ENCODE measurements at regions not wholly inside any gene's neighbourhood (a gene's known extent, or its start where the extent isn't known, plus 50 kb on each side); places are given as distances from the start of the nearest gene placed in this dataset.

GRCh38 chr1:79604490-79605198 is 598.1 kb upstream of the ADGRL4 start:
- no peak for DNase-seq

DNA sequence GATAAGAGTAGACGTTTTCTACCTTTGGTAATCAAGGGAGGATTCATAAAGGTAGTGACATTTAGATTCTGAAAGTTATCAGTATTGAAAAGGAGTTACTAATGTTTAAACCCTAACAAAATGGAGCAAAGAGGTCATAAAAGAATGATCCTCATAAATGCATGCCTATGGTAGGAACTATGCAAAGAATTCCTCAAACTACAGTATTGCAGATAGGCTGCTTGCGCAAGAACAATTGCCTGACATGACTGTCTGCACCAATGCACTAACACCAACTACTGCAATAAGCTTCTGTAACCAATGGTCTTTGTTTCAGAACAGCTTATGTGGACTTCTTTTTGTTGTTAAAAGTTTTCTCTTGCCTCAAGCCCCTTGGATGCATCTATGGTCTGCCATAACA is 597.3 kb upstream of the ADGRL4 start:
- DNase-seq: no peak

- no peak for DNase-seq
Measured at GRCh38 chr1:79599257-79599656, 592.7 kb upstream of the ADGRL4 start.

GRCh38 chr1:79595931-79596330 is 589.4 kb upstream of the ADGRL4 start:
- DNase-seq: no peak

DNA sequence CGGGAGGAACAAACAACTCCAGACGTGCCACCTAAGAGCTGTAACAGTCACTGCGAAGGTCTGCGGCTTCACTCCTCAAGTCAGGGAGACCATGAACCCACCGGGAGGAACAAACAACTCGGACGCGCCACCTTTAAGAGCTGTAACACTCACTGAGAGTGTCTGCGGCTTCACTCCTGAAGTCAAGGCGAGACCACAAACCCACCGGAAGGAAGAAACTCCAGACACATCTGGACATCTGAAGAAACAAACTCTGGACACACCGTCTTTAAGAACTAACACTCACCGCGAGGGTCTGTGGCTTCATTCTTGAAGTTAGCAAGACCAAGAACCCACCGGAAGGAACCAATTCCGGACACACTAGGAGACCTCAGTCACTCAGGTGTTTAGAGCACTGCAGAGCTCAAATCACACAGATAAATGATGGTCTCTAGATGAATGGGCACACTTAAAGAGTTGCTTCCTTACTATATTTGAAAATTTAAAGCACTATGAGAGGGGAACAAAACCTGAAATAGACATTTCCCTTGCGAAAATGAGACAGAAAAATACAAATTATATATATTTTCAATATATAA is 587.7 kb upstream of the ADGRL4 start:
- no peak for DNase-seq

GRCh38 chr1:79592707-79593106 is 586.2 kb upstream of the ADGRL4 start:
- no peak for DNase-seq

DNA sequence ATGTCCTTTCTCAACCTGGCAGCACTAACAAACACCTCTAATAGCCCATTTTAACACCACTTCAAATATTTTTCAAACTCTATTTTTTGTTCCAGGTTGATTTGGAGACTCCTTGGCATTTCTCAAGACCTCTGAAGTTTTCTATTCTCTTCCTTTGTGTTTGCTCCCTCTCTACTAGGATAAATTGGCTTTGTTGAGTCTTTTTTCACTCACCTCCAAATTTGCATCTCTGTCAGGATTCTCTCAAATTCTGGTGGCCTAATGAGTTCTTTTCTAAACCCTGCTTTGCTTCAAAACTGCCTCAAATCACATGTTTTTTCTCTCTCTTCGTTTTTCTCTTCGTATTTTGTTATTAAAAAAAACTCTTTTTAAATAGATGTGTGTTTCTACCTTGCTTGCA is 582.2 kb upstream of the ADGRL4 start:
- DNase-seq: no peak

GRCh38 chr1:79587229-79587628 is 580.7 kb upstream of the ADGRL4 start:
- DNase-seq: no peak

GRCh38 chr1:79585801-79586200 is 579.3 kb upstream of the ADGRL4 start:
- DNase-seq: no peak

DNA sequence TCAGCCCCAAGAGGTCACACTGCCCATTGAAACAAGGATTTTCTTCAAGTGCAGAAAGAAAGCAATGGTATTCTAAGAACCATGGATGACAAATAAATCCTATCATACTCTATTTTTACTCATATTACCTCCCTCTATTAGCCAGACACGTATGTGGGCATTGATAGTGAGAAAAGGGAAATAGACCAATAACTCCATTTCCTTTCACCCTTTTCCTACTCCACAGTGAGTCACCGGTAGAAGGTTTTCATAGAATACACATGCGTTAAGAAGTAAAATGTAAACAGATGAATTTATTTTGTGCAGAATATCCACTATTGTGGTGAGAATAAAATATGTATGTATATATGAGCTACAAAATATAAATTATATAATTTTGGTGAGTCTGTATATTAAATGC is 568.9 kb upstream of the ADGRL4 start:
- no peak for DNase-seq

- DNase-seq: no peak
Measured at GRCh38 chr1:79568411-79568810, 561.9 kb upstream of the ADGRL4 start.

- no peak for DNase-seq
Measured at GRCh38 chr1:79561521-79561978, 555.0 kb upstream of the ADGRL4 start.

DNA sequence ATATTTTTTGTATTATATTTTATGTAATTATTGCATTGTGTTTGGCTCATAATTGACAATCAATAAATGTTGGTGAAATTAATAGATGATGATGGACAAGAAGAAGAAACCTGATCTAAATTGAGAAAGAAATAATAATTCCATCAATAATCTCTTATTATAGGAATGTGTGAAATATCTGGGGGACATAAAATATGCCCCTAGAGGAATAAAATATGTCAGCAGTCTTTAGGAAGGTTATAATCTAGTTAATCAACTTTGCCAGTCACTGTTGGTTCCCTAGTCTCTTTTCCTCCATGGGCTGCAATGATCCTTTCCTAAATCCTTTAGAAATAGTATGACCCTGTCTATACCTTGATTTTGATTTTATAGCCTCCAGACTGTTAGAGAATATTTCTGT is 549.7 kb upstream of the ADGRL4 start:
- DNase-seq: no peak

DNA sequence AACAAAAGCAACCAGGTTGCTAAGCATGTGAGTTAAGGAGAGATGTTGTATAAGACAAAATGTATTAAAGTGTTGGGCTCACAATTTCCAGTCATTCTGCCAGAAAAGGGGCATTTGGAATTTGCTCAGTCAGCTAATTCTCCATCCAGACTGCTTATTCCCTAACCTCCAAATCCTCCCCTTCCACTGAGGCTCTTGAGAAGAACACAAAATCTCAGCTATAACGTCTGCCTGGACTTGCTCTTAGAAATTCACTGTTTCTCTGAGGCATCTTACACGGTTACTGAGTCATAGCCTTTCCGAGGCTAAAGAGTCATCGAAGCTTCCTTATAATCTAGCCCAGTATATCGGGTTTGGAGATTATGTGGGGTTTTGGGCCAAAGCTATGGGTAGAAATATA is 548.2 kb upstream of the ADGRL4 start:
- DNase-seq: no peak

DNA sequence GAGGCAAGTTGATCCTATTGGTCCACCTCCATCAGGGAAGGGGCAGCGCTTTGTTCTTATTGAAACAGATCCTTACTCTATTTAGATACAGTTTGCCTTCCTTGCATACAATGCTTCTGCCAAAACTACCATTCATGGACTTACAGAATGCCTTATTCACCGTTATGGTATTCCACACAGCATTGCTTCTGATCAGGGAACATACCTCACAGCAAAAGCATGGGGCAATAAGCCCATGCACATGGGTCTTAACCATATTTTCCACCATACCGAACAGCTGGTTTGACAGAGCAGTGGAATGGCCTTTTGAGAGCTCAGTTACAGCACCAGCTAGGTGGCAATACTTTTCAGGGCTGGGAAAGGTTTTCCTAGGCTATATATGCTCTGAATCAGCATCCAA is 544.8 kb upstream of the ADGRL4 start:
- no peak for DNase-seq

- no peak for DNase-seq
Measured at GRCh38 chr1:79550402-79550801, 543.9 kb upstream of the ADGRL4 start.

DNA sequence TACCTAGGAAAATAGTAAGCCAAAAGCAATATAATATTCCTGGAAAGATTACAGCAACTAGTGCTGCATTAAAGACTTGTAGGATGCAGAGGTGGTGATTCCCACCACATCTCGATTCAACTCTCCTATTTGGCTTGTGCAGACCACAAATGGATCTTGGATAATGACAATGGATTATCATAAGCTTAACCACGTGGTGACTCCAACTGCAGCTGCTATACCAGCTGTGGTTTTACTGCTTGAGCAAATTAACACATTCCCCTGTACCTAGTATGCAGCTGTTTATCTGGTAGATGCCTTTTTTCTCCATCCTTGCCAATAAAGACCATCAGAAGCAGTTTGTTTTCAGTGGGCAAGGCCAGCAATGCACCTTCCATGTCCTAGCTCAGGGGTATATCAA is 542.7 kb upstream of the ADGRL4 start:
- DNase-seq: peak; percentile 36

DNA sequence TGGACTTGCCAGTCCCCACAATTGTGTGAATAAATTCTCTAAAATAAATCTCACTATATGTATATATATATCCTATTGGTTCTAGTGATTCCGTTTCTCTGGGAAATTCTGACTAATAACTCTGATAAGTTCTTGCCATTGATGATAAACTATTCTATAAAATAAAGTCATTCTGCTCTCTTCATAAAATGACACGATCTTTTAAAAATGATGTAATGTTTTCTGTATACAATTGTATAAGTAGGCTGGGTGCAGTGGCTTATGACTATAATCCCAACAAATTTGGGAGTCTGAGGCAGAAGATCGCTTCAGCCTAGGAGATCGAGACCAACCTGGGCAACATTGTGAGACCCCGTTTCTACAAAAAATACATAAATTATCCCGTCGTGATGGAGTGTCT is 541.0 kb upstream of the ADGRL4 start:
- DNase-seq: no peak

GRCh38 chr1:79543394-79543793 is 536.9 kb upstream of the ADGRL4 start:
- DNase-seq: no peak

- no peak for DNase-seq
Measured at GRCh38 chr1:79539001-79539400, 532.5 kb upstream of the ADGRL4 start.

GRCh38 chr1:79532555-79532954 is 526.0 kb upstream of the ADGRL4 start:
- no peak for DNase-seq

GRCh38 chr1:79531790-79532189 is 525.3 kb upstream of the ADGRL4 start:
- DNase-seq: no peak

GRCh38 chr1:79530476-79530875 is 523.9 kb upstream of the ADGRL4 start:
- no peak for DNase-seq

DNA sequence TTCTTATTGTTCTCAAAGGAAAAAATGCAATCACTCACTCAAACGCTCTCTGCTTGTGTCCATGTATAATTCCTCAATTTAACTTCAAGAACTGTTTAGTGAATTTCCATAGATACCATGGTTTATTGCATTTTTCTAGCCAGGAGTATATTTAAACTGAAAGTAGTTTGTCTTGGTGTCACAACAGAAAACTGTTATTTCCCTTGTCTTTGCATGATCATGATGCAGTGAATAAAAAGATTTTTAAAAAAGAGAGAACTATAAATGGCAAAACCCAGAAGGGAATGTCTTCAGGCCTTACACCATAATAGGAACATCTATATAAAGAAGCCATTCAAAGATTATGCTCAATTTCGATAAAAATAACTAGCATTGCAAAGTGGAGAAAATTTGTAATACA is 523.5 kb upstream of the ADGRL4 start:
- no peak for DNase-seq

DNA sequence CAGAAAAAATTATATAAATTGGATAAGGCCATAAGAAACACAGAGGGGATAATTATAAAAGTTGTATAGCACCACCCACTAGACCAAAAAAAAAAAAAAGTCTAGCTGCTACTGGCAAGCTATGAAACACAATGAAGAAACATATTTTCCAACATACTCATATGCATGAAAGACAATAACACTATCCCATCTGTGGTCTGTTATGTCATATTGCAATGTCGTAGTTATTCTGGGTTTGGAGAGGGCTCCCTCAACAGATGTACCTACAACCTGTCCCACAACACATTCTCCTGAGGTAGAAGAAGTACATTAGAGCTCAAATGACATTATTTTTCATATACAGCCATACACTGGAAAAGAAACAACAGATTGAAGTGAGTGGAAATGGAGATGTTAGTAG is 517.6 kb upstream of the ADGRL4 start:
- no peak for DNase-seq

Data from right hindlimb (tissue), 1 donor.